HG02840 (cell line): ENCODE measurements at regions not wholly inside any gene's neighbourhood (a gene's known extent, or its start where the extent isn't known, plus 50 kb on each side); places are given as distances from the start of the nearest gene placed in this dataset.

Experiments
- ATAC-seq: cut with Tn5 transposase; IDR thresholded peaks from one replicate; pipeline ENCODE4 v1.9.1; 2021; ENCODE audit warnings: mild to moderate bottlenecking, moderate library complexity, moderate number of reproducible peaks; ENCODE audit not compliant: unreplicated experiment, low FRiP score

DNA sequence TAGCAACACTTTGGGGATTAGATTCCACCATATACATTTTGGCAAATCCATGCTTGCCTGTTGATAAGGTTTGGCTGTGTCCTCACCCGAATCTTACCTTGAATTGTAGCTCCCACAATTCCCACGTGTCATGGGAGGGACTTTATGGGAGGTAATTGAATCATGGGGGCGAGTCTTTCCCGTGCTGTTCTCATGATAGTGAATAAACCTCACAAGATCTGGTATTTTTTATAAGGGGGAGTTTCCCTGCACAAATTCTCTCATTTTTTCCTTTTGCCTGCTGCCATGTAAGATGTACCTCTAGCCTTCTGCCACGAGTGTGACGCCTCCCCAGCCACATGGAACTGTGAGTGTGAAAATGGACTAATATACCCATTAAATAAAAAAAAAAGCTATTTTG lies 265.3 kb downstream of the MRPL39 start:
- no peak for ATAC-seq

DNA sequence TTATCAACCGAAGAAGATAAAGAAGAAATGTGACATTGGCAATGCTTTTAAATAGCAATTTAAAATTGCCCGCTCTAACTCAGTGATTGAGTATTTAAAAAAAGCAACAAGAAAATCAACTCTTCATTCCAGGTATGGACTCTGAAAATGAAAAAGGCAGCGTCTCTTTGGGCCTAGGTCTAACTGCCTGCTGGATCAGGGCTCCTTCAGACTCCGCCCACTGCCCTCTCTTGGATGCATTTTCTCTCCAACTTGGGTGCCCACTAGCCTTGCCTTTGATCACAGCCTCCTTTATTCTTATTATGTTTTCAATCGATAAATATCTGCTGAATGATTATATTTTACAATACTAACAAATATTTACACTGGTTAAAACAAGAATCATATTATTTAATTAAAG lies 268.9 kb downstream of the MRPL39 start:
- no peak for ATAC-seq

DNA sequence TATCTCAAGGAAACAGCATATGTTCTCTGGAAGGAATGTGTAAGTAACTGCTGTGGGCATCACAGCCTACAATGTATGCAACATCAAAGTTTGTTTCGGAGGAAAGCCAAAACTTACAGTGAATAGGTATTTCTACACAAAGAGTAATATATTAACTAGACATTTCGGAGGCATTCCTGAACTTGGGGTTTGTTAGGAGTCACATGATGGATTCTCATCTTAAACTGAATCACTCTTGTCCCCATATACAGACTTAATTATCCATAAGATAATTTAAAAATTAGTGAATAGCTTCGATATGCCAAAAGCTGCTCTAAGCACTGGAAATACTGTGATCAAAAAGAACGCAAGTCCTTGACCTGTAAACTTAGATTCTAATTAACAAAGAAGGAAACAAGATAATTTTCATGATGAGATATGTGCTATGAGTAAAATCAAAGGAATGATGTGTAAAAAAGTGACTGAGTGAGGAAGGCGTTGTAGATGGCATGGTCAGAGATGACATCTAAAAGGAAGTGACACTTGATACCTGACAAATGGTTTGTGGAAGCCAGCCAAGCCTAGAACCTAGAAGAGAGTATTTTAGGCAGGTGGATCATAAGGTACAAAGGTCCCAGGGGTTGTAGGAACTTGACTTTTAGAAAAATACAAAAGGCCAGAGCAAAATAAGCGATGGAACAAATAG lies 273.1 kb downstream of the MRPL39 start:
- no peak for ATAC-seq

DNA sequence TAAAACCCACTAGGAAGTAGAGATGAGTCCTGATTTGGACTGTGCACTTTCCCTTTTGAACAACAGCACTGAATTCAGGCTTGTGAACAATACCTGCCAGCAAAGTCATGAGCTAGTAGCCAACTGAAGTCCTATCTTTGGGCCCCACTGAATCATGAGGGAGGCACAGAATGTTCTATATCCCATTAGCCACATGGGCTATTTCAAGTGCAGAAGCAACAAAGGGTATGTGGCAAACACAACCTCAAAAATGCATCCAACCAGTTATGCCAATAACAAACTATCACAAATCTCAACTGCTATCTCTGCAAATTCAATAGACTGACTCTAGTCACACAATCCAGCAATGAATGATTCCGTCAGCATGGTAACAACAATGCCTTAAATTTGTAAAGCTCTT lies 276.0 kb downstream of the MRPL39 start:
- no peak for ATAC-seq

DNA sequence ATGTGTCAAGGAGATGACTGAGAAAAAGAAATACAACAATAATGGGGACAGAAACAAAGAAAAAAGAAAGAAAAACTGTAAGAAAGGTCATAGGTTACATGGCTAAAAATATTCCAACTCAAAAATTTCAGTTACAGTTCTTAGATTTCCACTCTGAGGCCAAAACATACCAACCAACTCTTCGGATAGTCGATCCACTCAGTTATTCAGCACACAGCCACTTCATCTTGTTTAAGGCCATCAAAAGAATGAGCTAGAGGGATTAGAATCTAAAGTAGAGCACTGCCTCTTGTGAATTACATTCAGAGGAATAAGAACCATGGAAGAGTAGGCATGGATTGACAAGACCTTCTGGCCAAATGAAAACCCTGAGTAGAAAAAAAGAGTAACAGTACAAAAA lies 277.0 kb downstream of the MRPL39 start:
- no peak for ATAC-seq

DNA sequence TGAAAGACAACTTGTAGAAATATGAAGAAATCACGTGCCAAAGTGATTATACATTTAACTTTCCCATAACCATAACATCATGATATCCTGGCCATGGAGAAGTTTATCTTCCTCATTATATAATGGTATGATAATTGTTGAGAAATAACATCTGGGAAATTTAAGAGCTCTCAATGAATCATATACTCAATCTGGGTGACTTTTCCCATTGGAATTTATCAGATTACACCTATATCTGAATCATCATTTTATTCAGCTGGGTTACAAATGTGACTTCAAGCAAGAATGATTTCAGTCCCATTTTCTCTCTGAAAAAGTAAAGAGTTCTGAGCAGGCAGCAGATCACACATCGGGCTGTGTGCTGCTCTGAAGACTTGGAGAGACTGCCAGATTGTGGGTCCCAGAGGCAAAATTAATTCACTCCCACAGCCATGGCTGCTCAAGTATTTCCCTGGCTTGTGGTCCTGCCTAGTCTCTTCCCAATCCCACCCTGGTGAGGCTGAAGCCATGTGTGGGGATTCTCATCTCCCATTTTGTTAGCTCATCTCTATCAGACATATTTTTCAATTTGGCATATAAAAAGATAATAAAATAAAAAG lies 278.0 kb downstream of the MRPL39 start:
- ATAC-seq, result no peak

DNA sequence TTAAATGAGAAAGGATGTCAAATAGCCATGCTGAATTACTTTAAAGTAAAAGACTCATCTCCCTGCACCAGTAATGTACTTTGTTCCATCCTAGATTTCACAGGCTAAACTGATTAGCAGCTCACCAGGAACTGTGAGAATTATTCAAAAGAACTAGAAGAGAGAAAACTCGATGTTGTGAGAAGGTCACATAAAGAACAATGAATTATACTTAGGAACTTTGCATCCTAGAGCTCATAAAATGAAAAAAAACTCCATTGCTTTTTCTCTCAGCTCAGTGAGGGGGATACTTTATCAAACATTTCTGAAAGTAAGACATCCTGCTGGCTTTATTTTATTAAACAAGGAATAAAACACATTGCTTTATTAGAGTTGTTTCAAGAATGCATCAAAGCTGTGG lies 278.5 kb downstream of the MRPL39 start:
- no peak for ATAC-seq

DNA sequence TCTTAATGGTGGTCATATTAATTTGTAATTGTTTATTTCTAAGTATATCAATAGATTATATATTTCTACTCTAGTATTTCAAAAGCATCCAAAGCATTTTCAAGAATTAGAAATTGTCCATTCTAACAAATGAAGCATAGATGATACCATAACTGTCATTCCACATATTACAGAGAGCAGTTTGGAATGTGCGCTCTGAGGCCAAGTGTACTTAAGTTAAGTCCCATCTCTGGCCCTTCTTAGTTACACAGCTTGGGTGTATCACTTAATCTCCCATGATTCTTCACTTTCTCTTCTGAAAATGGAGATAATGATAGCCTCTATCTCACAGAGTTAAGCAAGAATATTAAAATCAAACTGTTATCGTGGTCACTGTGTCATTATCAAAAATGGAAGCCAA lies 281.1 kb downstream of the MRPL39 start:
- ATAC-seq, result no peak

DNA sequence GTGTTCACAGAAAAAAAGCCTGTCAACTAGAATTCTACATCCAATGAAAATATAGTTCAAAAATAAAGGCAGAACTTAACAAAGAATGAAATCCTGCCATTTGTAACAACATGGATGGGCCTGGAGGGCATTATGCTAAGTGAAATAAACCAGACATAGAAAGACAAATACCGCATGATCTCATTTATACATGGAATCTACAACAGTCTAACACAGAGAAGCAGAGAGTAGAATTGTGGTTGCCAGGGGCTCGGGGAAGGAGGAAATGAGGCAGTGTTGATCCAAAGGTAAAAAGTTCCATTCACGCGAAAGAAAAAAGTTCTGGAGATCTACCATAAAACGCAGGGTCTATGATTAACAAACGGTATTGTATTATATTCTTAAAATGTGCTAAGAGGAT lies 282.6 kb downstream of the MRPL39 start:
- no peak for ATAC-seq

DNA sequence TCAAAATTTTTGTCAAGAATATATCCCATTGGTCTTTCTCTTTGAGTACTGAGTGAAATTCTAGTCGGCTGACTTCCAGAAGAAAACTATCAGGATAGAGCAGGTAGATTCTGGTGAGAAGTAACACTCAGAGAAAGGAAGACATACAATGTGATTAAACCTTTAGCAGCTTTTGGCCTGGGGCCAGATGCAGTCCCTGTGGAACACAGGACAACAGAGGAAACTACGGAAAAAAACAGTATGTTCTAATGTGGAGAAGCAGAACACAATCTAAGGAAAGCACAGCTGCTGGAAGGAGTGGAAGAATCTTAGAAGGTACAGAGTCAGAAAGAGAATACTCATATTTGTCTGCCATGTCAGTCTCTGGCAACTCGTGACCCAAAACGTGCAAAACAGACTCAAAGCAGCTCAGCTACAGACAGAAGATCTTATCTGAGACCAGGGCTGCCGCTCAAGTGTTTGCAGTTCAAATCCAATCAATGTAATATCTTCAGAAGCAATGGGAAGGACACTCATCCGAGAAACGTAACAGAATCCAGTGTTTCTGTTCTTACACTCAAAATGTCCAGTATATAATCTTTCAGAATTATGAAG lies 283.8 kb downstream of the MRPL39 start:
- ATAC-seq, result no peak

DNA sequence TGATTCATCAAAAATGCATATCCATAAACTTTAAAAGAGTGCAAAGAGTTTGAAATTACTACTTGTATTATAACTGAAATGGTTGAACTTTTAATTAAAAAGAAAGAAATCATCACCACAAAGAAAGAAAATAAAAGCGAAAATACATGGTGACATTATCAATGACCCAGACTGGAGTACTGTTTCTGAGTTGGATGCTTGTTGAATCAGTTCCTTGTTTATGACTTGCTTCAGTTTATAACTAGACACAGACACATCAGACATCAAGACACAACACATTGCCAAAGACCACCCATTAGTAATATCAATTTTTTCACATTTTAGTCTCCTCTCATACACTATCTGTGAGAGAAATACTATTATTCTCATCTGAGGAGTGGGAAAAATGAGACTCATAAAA lies 293.0 kb downstream of the MRPL39 start:
- ATAC-seq, result no peak

DNA sequence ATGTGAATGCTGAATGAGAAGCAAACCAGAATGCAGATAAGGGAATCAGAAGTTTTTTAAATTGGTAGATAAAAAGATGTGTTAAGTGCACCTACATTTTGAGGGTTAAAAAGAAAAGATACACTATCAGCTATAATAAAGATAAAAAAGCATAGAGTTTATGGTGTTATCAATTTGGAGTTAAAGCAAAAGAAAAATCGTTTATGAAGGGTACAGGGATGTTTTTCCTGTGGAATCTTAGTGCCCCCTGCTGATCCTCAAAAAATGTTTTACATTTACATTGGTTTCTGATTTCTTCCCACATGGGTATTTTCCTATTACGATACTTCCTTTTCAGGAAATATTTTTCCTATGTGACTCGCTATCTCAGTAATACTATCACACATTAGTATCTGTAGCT lies 293.5 kb downstream of the MRPL39 start:
- no peak for ATAC-seq

DNA sequence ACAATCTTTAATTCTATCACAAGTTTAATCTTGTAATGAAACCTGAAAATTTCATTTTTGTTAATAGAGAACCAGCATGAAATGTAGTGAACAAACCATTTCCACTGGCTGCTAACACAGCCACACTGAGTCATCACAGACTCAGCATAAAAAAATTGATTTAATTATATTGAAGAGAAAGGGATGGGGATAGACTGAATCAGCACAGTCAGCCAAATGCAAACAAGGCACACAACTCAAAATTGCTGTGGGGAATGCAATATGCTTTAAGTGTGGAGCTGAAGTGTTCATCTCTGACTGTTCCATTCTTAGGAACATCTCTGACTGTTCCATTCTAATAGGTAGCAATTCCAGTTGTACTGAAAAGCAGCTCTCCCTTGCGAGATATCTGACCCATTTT lies 299.8 kb downstream of the MRPL39 start:
- ATAC-seq, result no peak

DNA sequence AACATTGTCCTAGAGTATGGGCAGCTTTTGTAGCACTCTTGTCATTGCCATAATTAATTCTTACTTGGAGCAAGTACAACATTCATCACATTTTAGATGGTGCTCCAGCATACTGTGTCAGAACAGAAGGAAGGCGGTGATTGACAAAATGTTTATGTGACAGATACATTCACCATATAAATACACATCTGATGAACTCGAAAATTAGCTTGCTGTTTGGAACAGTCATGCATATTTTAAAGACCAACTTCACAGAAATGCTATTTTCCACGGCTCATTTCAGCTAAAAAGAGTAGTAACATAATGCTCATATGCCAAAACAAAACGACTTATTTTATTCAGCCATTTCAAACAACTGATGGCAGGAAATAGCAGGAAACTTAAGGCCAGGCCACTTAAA lies 302.7 kb downstream of the MRPL39 start:
- no peak for ATAC-seq

DNA sequence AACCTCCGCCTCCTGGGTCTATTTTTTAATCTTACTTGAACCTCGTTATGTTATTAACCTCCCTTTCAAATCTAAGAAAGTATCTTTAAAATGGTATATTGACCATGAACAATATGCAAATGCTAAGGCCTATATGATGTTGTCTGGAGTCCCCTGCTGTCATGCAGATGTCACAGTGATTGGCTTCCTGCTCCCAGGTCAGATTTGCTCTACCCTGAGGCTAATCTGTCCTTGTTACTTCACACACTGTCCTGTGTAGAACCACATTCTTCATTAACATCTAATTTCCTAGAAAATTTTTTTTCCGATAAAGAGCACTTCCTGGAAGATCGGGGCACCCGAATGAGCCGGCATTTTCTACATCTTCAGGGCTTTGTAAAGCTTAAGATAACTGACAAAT lies 306.6 kb downstream of the MRPL39 start:
- ATAC-seq, result no peak

DNA sequence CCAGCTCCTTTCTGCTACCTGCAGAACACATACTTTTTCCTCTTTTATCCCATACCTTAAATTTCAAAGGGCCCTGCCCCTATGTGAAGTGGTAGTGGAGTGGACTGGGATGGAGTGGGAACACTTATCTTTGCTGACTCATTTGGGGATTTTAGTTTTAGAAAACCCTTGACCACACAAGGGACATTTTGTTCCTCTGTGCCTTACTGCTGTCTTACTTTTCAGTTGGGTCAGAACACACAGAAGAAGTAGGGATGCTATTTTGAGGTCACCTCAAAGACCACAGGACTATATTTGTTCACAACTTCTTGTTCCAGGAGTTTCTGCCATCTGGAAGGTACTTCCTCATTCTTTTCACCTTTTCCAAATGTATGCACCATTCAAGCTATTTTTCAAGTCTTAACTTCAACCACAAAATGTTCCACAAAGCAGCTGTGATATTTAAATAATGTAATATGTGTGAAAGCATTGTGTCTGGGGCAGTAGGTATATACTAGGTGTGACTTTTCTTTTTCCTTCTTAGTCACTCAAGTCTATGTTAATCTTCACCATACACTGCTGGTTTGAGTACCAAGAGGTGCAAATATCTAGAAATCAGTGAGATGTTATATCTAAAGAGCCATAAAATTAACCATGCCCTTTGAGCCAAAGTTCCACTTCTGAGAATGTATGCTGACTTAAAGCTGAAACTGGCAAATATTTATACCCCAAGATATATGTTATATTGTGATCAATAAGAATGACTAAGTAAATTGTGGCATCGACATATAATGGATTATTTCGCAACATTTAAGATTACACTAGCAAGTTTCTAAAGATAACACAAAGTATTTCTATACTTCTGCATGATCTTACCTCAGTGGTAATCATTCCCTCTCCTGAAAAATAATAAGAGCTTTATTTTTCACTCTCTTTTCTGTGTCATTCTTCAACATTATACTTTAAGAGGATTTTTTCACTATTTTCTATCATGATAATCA lies 308.5 kb downstream of the MRPL39 start:
- ATAC-seq, result peak; percentile 94

DNA sequence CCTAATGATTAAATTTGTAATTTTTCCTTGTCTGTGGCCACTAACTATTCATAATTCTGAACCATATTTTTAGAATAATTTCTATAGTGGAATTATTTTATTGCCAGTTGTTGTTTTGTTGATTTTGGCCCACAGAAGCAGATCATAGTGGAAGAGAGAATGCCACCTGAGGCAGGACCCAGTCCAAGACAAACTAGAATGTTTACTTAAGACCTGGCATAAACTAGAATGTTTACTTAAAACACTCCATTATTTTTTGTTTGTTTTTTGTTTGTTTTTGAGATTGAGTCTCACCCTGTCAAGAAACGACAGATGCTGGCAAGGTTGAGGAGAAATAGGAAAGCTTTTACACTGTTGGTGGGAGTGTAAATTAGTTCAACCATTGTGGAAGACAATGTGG lies 310.2 kb downstream of the MRPL39 start:
- ATAC-seq, result no peak

DNA sequence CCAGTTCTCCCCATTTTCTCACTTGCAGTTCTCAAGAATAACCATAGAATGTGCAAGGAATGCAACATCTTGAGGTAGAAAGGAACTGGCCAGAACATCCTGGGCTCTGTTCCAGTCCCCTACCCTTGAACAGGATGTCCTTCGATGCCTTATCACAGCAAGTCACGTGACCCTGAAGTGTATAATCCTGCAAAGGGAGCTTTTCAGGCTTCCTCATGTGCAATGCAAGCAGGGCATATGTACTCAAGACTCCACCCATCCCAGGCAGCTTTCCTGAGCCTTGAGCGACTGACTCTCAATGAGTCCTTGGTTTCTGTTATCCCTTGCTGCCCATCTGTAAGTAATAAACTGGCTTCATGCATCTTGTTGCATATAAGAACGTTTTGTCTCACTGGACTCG lies 311.0 kb downstream of the MRPL39 start:
- ATAC-seq, result no peak

DNA sequence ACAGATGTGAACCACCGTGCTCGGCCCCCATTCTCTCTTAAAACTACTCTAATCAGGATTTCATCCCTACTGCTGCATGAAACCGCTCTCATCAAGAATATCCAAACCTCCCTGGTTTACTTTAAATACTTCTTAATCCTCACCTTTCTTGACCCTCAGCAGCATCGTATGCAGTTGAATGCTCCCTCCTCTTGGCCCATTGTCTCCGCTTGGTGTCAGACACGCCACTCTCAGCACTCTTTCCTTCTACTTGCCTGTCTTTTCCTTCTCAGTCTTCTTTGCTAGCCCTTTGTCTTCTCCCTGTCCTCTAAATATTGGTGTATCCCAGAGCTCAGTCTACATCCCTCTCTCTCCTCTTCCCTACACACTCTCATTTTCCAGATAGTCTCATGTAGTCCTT lies 314.9 kb downstream of the MRPL39 start:
- no peak for ATAC-seq

DNA sequence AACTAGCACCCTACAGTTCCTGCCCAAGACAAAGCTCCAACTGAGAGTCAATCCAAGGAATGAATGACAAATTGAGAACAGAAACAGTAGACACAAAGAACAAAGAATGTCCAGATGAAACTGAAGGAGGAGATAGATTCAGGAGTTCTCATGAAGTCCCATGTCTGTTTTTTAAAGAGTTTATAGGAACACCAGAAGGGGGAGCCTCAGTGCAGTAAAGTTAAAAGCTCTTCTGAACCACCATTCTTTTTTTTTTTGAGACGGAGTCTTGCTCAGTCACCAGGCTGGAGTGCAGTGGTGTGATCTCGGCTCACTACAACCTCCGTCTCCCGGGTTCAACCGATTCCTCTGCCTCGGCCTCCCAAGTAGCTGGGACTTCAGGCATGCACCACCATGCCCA lies 323.6 kb downstream of the MRPL39 start:
- ATAC-seq, result no peak

DNA sequence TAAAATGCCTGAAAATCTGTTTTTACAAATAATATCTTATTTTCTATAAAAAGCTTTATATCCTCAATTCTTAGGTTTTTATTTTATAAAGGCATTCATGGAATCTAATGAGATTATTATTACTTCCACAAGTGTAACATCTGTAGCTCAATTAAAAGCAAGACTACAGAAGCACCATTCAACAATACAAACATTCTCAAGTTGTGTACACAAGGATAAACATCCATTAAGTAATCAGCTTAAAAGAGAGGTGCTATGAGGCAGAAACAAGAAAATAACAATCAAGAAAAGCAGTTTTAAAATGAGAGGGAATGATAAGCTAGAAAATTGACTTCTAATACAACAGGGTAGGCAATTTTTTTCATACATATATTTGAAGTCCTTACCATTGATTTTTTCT lies 326.1 kb downstream of the MRPL39 start:
- no peak for ATAC-seq
